HG02938 (cell line): ENCODE measurements at regions not wholly inside any gene's neighbourhood (a gene's known extent, or its start where the extent isn't known, plus 50 kb on each side); places are given as distances from the start of the nearest gene placed in this dataset.

Experiments used
- ATAC-seq: cut with Tn5 transposase; IDR thresholded peaks from one replicate; pipeline ENCODE4 v1.9.1; 2021; ENCODE audit warnings: mild to moderate bottlenecking, moderate library complexity; ENCODE audit not compliant: unreplicated experiment

DNA sequence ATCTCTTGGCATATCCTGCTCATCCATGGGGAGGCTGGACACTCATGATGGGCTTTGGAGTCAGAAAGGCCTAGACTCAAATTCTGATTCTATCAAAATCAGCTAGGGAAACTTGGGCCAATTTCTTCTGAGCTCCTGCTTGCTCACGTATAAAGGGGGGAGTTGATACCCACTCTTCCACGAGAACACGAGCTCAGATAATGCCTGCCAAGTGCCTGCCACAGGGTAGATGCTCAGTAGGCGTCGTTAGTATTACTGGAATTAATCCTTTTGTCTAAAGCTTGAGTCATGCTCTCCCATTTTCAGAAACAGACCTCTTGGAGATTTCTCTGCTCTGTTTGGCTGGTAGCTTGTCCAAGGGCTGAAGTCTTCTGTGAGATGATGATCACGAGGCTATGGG is 238.3 kb upstream of the MVB12B start:
- ATAC-seq: no peak

DNA sequence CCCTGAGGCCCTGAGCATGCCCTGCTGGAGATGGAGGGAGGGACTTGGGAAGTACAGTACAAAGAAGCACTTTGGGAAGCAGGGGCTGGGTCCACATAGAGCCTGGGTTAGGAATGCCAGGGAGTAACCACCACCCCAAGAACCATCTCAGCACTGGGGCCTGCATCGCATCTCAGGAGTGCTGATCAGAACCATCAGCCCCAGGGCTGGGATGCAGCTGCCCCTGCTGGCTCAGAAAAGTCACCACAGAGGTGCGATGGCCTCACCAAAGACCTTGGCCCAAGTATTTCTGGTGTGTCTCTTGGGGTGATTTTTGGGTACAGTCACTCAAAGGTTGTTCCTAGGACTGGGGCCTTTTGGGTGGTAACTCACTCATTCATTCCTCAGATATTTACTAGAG is 236.8 kb upstream of the MVB12B start:
- no peak for ATAC-seq

DNA sequence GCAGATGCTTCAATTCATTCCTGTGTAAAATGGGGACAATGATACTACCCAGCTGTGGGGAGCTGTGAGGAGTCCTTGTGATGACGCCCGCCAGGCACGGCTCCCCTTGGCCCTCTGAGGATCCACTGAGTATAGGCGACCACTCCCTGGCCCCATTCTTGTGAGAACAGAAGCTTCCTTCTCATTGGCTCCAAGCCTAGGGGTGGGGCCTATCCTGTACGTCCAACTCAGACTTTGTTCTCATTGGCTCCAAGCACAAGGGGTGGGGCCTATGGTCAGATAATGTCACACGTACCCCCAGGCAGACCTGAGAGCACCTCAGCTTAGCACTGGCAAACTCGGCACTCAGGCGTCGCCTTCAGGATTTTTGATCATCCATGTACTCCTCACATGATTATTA is 232.9 kb upstream of the MVB12B start:
- ATAC-seq: no peak

DNA sequence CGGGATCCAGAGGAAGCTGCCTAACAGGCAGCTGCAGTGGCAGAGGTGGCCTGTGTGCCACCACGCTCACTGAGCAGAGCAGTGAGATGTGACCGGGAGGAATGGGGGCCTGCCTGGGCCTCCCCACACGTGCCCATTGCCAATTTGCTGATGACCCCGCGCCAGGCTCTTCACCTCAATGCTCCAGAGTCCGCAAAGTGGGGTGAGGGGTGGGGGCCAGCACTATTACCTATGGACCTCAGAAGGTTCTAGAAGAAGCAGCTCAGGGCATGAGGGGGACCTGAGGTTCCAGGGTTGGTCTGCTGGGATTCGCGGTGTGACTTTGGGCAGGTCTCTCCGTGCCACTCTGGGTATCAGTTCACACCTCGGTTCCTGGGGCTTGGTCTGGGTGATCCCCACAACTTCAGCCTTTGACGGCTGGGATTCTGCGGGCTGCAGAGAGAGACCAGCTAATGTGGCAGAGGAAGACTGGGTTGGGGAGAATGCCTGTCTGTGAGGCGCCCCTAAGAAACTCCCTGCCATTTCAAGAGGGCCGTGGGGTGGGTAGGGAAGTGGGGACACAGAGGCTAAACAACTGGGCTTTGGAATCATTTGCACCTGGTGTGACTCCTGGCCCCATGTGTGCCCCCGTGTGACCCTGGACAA is 231.0 kb upstream of the MVB12B start:
- no peak for ATAC-seq

DNA sequence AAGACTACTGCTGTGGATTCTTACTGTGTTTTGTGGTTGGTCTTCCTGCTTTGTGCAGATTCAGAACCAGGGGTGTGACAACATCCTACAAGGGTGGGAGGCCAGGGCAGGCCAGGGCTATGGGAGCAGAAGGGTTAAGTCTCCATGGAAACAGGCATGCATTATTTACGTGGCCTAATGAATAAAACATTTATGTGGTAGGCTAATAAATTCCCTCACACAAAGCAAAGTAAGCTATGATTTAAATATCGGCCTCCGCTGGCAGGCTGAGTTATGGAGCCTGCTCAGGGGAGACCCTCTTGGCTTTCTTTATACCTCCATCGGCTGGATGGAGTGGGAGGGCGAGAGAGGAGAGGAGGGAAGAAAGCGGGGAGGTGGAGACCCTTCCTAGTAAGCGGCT is 230.3 kb upstream of the MVB12B start:
- no peak for ATAC-seq

DNA sequence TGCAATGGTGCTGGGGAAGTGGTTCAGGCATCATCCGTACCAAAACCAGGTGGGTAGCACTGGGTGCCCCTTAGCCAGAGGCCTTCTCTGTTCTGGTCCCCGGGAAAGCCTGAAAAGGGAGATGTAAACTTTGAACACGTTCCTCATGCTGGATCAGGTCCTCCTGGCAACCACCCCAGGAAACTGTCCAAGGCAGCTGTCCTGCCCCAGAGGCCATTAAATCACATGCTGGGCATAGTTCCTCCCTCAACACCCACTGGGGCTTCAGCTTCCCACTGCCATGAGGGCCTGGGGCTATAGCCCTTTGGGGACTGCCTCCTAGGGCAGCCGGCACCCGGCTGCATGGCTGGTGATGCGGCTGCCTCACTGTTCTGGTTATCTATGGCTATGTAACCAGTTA is 228.9 kb upstream of the MVB12B start:
- ATAC-seq: no peak

DNA sequence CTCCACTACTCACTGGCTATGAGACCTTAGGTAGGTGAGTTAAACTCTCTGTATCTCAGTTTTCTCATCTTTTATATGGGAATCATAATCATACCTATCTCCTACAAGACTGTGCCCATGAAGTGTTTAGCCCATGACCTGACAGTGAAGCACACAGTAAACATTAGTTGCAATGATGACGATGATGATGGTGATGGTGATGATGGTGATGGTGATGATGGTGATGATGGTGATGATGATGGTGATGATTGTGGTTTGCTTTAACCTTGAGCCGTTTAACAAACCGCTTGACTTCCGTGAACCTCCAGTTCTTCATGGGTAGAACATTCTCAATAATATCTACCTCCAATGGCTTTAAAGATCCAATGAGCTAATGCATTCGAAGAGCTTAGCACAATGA is 220.2 kb upstream of the MVB12B start:
- ATAC-seq: no peak

DNA sequence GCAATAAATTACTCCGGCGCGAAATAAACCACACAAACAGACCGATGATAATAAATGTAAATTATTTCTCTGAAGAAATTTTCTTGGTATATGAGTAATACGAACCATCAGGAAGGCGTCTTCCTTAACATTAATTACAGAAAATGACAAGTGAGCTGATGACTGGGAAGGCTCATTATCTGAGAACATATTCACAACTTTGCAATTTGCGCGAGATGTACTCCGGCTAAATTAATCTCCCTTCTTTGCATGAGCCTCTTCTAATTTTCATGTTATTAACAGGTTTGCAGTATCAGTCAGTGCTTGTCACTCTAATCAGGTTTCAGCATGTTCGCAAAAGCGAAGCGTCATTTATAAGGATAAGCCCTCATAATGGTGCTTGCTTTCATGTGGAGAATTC is 218.9 kb upstream of the MVB12B start:
- no peak for ATAC-seq

DNA sequence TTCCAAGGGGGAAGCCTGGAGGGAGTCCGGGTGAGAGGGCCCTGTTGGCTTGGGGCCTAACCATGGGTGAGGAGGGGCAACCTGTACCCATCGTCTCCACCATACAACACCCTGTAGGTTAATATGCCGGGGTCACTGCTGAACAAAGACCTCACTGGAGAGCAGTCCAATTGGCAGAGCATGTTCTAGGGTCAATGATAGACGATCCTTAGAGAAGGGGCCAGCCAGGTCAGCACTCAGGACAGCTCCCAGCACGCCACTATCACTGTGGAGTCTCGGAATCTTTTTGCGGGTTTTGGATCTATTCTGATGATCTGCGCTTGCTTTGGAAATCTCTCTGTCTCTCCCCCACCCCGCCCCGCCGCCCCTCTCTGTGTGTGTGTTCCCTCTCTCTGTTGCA is 218.4 kb upstream of the MVB12B start:
- no peak for ATAC-seq

DNA sequence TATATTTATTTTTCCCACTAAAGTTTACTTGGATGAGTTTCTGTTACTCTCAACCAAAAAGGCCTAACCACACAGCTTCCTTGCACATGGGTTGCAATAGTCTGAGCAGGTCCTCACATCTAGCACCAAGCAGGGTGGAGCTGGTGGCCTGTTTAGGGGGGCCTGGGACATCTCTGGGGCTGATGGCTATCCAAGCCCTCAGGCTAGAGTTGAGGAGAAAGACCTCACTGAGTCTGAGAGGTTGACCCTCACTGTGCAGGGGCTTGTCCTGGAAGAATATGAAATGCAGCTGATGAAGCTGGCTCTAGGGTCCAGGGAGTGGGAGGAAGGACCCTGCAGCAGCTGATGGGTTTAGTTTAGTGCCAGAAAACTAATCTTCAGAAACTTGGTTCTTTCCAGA is 217.1 kb upstream of the MVB12B start:
- no peak for ATAC-seq

DNA sequence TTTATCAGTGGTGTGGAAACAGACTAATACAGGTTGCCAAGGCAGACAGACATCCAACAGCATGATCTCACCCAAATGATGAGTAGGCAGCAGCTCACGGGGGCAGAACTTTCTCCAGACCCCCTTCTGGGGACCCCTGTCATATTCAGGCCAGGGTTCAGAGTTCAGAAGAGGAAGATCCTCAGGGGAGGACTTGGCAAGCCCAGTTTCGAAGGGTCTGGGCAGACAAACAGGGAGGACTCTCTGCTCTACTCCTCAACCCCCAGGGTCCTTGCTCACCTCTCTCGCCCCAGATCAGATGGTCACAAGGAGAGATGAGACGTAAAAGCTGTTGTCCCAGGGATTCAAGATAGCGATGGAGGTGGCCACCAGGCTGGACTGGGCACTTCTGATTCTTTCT is 215.1 kb upstream of the MVB12B start:
- ATAC-seq: no peak

DNA sequence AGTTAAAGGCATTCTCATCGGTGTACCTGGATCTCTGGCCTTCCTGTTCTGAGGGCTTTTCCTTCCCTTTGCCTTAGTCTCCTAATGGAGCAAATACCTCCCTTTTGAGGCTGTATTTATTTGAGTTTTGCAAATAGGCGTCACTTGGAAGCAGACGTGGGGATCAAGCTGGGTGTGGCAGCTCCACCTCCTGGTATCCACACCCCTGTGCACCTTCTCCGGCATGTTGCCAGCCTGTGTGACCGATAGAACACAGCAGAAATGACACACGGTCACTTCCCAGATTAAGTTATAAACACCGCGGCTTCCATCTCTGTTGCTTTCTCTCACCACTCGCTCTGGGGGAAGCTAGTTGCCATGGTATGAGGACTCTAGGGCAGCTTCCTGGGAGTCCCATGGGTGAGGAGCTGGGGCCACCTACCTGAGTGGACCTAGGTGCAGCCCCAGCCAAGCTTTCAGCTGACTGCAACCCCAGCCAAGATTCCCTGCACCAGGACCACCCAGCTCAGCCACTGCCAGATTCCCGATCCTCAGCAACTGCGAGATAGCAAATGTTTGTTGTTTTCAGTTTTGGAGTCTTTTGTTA is 214.4 kb upstream of the MVB12B start:
- no peak for ATAC-seq

DNA sequence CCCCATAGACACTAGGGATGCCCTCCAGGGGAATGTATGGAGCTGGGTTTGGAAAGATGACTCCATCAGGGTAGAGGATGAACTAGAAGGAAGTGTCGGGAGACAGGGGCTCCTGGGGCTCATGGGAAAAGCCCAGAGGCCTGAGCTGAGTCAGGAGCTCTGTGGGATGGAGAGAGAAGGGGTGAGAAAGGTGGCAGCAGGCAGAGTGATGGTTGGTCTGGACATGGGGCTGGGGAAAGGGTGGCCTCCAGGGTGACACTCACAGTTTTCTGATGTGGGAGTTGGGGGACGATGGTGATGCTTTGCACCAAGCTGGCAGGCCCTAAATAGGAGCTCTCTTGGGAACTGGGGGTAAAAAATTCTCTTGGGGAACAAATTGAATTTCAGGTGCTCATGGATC is 213.5 kb upstream of the MVB12B start:
- ATAC-seq: no peak

DNA sequence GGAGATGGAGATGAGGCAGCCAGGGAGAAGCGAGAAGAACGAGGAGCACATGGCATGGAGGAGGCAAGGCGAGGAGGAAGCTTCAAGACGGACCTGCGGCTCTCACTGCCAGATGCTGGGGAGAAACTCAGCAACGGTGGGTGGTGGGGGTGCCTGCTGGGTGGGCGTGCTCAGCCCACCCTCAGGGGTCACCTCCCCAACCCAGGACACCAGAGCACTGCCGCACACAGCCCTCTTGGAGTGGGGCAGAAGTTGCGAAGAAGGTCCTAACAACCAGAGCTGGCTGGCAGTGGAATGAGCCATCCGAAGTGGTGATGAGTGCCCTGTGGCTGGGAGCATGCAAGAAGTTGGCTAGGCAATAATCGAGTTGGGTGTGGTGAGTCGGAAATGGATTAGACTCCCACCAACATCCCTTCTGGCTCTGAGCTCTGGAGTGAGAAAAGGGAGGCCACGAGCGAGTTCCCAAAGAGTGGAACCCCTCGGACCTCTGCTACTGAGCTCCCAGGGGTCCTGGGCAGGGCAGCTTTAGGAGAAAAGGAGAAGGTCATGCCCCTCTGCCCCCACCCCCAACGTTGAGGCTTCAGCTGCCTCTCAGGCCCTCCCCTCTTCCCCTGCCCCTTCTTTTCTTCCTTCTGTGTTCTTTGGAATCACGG is 212.7 kb upstream of the MVB12B start:
- no peak for ATAC-seq

DNA sequence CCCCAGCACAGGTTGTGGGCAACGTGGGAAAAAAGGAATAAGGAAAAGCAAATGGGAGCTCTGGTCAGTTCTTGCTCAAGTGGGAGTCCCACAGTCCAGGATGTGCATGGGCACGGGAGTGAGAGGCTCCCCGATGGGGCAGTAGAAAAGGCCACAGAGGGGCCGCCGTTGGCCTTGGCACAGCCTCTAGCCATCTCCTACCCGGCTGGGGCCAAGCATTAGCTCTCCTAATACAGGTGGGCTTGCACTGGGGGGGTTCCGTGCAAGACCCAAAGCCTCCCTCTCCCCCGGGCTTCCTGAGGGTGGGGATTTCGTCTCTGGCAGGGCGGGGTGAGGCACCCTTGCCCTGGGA is 212.2 kb upstream of the MVB12B start:
- ATAC-seq: no peak

DNA sequence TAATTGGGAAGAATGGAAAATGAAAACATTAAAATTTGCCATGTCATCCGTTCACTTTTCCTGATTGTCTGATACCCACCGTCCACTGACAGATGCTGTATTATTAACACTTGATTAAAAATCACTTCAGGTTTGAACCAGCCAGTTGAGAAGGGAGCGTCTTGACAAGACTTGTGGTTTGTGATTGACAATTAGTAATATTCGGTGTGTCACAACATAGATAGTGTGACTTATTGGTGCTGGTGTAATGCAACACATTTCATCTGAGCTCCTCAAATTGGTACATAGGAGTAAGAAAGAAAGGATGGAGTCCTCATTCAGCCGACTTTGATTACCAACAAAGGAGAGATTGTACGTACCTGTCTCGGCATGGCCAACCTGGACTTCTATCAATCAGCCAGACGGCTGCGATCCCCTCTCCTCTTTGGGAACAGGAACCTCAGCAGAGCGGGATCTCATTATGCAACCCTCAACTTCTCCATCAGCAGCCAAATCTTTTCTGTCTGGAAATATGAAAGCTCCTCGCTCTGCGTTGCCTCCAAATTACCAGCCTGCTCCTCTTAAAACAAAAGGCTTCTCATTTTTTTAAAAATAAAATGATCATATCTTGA is 211.7 kb upstream of the MVB12B start:
- no peak for ATAC-seq

DNA sequence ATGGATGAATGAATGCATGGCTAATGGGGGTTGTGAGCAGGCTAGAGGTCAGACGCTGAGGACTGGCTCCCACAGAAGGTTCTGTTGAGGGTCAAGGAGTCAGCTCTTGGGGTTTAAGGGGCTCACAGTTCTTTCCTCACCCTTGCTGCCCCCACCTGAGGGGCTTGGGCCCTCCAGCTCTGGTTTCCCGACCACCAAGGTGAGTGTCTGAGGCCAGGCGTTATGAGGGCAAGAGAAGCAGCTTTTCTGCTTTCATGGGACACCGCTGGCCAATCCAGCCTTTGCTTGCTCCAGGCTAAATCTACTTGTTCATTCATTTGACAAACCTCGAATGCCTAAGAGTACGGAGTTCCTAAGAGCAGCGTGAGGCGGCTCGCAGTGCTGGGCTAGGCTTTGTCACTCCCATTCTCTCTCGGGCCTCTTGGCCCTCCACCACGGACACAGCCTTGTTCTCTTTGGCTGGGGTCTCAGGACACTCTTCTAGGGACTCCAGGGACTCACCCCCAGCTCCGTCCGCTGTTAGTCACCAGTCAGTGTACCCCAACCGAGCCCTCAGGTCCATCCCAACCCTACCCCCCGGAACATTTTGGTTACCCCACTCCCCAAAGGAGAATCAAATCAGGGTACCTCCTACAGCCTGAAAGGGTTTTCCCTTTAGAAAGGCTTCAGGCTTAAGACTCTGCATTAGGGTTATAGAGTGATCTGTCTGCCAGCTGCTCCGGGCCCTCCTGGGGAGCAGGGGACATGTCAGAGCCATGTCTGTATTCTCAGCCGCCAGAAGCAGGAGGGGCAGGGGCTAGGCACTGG is 210.1 kb upstream of the MVB12B start:
- ATAC-seq: no peak

DNA sequence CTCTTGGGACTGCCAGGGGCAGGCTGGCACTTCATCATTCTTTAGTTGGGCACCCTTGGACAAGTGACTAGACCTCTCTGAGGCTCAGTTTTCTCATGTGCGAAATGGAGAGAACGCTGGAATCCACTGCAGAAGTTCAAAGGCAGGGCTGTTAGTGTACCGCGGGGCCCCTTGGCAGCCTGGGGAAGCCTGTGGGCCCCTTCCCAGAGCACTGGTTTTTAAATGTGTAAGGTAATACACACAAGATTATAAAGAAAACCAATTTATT is 209.5 kb upstream of the MVB12B start:
- ATAC-seq: no peak

DNA sequence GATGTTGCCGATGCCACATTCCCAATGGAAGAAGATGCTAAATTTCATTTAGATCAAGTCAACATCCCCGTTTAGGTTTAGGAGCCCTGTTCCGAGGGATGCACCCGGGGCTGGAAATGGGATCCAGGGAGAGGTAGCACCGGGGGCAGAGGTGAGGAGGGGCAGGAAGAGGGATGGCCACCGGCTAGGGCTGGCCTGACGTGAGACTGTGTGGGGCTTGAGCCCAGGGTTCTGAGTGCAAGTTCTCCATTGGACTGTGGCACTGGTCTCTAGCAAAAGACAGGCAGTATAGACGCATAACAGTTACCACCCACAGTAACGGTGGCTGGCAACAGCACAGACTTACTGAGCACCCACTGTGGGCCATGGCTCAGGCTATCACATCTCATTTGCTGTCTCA is 209.0 kb upstream of the MVB12B start:
- ATAC-seq: no peak

DNA sequence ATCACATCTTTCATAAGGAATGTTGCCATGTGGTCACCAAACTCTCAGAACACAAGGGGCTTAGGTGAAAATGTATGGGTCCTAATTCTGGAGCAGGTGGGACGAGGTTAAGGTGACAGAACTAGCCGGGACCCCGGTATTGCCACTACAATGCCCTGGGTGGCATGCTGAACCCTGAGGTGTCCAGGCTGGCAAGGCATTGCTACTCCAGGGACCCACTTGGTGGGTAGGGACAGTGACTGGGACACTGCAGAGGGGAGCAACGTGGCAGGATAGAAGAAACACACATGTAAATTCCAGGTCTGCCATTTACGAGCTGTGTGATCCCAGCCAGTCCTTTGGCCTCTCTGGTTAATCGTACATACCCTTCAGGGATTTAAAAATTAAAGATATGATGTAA is 206.9 kb upstream of the MVB12B start:
- no peak for ATAC-seq

DNA sequence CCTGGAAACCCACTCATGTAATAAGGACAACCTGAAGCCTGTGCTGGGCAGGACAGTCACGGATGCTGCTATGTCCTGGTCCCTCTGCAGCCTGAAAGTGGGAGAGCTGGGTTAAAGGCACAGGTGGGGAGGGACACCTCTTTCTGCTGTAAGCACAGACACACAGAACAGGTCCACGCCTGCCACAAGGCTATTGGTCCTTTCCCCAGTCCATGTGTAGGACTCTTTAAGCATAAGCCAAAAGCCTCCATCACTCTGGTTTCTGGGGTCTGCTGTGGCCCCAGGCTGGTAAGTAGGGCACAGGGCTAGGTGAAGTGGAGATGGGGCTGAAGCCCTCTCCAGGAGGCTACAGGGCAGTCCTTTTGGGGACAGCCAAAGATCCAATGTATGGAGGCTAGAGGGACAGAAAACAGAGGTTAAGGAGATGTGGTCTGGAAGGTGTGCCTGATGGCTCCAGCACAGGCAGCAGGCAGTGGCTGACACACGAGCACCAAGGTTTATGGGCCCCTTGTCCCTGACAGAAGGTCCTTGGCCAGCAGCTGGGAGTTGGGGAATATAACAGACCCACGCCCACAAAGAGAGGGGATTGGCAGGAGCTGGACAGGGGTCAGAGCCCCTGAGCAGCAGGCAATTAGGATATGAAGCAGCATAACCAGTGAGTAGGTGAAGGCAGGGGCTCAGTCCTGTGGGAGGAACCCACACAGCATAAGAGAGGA is 203.6 kb upstream of the MVB12B start:
- ATAC-seq: no peak
